ENCODE measurements at regions not wholly inside any gene's neighbourhood (a gene's known extent, or its start where the extent isn't known, plus 50 kb on each side); places are given as distances from the start of the nearest gene placed in this dataset.

GRCh38 chr9:20178197-20178596, 389.4 kb upstream of the SLC24A2 start:
- Mint-ChIP-seq H3K27ac (no peak overlapping the region), H3K9me3 (peaks cover 3% of the 10 kb centered on the region), H3K36me3 (no peaks in the 10 kb centered on the region), H3K4me1 (ENCODE audit: low read depth in 2 of 2) (peaks cover 0 to 11% of the 10 kb centered on the region in 2 donors), H3K27me3 (peaks cover 0 to 11% of the 10 kb centered on the region in 2 donors), H3K4me3 (no peak overlapping the region)
- DNase-seq (ENCODE audit: low spot score) (no peak), ATAC-seq (no peak)

- peaks cover 7 to 9% of the 10 kb centered on the region in 2 donors for H3K27me3 Mint-ChIP-seq
- DNase-seq (ENCODE audit: low spot score) (no peak), ATAC-seq (no peak)
- H3K36me3 Mint-ChIP-seq = peaks cover 33% of the 10 kb centered on the region
- H3K4me1 Mint-ChIP-seq (ENCODE audit: low read depth in 2 of 2) = no peaks in the 10 kb centered on the region
- peaks cover 29% of the 10 kb centered on the region for H3K9me3 Mint-ChIP-seq
- H3K27ac Mint-ChIP-seq = no peak overlapping the region
- H3K4me3 Mint-ChIP-seq = no peak overlapping the region
Measured at GRCh38 chr9:20170122-20170521, 381.3 kb upstream of the SLC24A2 start.

- Mint-ChIP-seq H3K4me3 (no peak overlapping the region), H3K27me3 (peaks cover 8 to 13% of the 10 kb centered on the region in 2 donors)
- no peak for ATAC-seq
Measured at GRCh38 chr9:20152151-20152725, 363.4 kb upstream of the SLC24A2 start.

GRCh38 chr9:20148416-20148815, 359.6 kb upstream of the SLC24A2 start:
- Mint-ChIP-seq H3K27ac (no peak overlapping the region), H3K36me3 (no peaks in the 10 kb centered on the region), H3K4me1 (ENCODE audit: low read depth in 2 of 2) (peaks cover 4 to 7% of the 10 kb centered on the region in 2 donors), H3K27me3 (peaks cover 10 to 12% of the 10 kb centered on the region in 2 donors), H3K4me3 (no peak overlapping the region), H3K9me3 (no peaks in the 10 kb centered on the region)
- ATAC-seq (no peak), DNase-seq (ENCODE audit: low spot score) (no peak)

More at GRCh38 chr9:20152151-20152725, 363.4 kb upstream of the SLC24A2 start:
- Mint-ChIP-seq H3K27ac (no peak overlapping the region), H3K9me3 (peaks cover 3% of the 10 kb centered on the region), H3K36me3 (no peaks in the 10 kb centered on the region), H3K4me1 (ENCODE audit: low read depth in 2 of 2) (no peaks in the 10 kb centered on the region)
- DNase-seq (ENCODE audit: low spot score) = no peak

GRCh38 chr9:20144197-20144596, 355.4 kb upstream of the SLC24A2 start:
- no peak for ATAC-seq
- no peak for DNase-seq (ENCODE audit: low spot score)
- peaks cover 10% of the 10 kb centered on the region in 2 donors for H3K27me3 Mint-ChIP-seq
- no peaks in the 10 kb centered on the region for H3K9me3 Mint-ChIP-seq
- no peak overlapping the region for H3K27ac Mint-ChIP-seq
- H3K36me3 Mint-ChIP-seq = no peaks in the 10 kb centered on the region
- peaks cover 4 to 7% of the 10 kb centered on the region in 2 donors for H3K4me1 Mint-ChIP-seq (ENCODE audit: low read depth in 2 of 2)
- peak overlapping the region; percentile 38 for H3K4me3 Mint-ChIP-seq

- DNase-seq (ENCODE audit: low spot score) (no peak), ATAC-seq (no peak)
- Mint-ChIP-seq H3K4me1 (ENCODE audit: low read depth in 2 of 2) (peaks cover 4 to 7% of the 10 kb centered on the region in 2 donors), H3K9me3 (no peaks in the 10 kb centered on the region), H3K4me3 (no peak overlapping the region), H3K27ac (no peak overlapping the region), H3K27me3 (peaks cover 7 to 10% of the 10 kb centered on the region in 2 donors), H3K36me3 (no peaks in the 10 kb centered on the region)
Measured at GRCh38 chr9:20139763-20140290, 351.0 kb upstream of the SLC24A2 start.

- H3K27me3 Mint-ChIP-seq = peaks cover 1 to 3% of the 10 kb centered on the region in 2 donors
- DNase-seq (ENCODE audit: low spot score) (no peak), ATAC-seq (no peak)
- no peaks in the 10 kb centered on the region for H3K36me3 Mint-ChIP-seq
- no peaks in the 10 kb centered on the region for H3K9me3 Mint-ChIP-seq
- H3K4me3 Mint-ChIP-seq = no peak overlapping the region
- no peak overlapping the region for H3K27ac Mint-ChIP-seq
- H3K4me1 Mint-ChIP-seq (ENCODE audit: low read depth in 2 of 2) = no peaks in the 10 kb centered on the region
Measured at GRCh38 chr9:20138841-20139240, 350.0 kb upstream of the SLC24A2 start.

GRCh38 chr9:20138116-20138515, 349.3 kb upstream of the SLC24A2 start:
- ATAC-seq (no peak), DNase-seq (ENCODE audit: low spot score) (no peak)
- Mint-ChIP-seq H3K27ac (no peak overlapping the region), H3K27me3 (peaks cover 0 to 3% of the 10 kb centered on the region in 2 donors), H3K9me3 (no peaks in the 10 kb centered on the region), H3K4me1 (ENCODE audit: low read depth in 2 of 2) (no peaks in the 10 kb centered on the region), H3K4me3 (no peak overlapping the region), H3K36me3 (no peaks in the 10 kb centered on the region)

GRCh38 chr9:20137425-20137824, 348.6 kb upstream of the SLC24A2 start:
- no peaks in the 10 kb centered on the region for H3K9me3 Mint-ChIP-seq
- ATAC-seq = no peak
- H3K36me3 Mint-ChIP-seq = no peaks in the 10 kb centered on the region
- DNase-seq (ENCODE audit: low spot score) = no peak
- no peaks in the 10 kb centered on the region for H3K4me1 Mint-ChIP-seq (ENCODE audit: low read depth in 2 of 2)
- no peak overlapping the region for H3K27ac Mint-ChIP-seq
- no peak overlapping the region for H3K4me3 Mint-ChIP-seq
- peaks cover 0 to 3% of the 10 kb centered on the region in 2 donors for H3K27me3 Mint-ChIP-seq

- Mint-ChIP-seq H3K36me3 (no peaks in the 10 kb centered on the region), H3K27ac (no peak overlapping the region), H3K9me3 (no peaks in the 10 kb centered on the region), H3K4me3 (no peak overlapping the region), H3K27me3 (no peaks in the 10 kb centered on the region), H3K4me1 (ENCODE audit: low read depth in 2 of 2) (no peaks in the 10 kb centered on the region)
- ATAC-seq = no peak
- no peak for DNase-seq (ENCODE audit: low spot score)
Measured at GRCh38 chr9:20135119-20135697, 346.4 kb upstream of the SLC24A2 start.

GRCh38 chr9:20125727-20126126, 336.9 kb upstream of the SLC24A2 start:
- H3K27me3 Mint-ChIP-seq = peaks cover 5 to 11% of the 10 kb centered on the region in 2 donors
- H3K36me3 Mint-ChIP-seq = no peaks in the 10 kb centered on the region
- no peak overlapping the region for H3K27ac Mint-ChIP-seq
- DNase-seq (ENCODE audit: low spot score) (no peak), ATAC-seq (no peak)
- no peak overlapping the region for H3K4me3 Mint-ChIP-seq
- H3K9me3 Mint-ChIP-seq = no peaks in the 10 kb centered on the region
- no peaks in the 10 kb centered on the region for H3K4me1 Mint-ChIP-seq (ENCODE audit: low read depth in 2 of 2)

GRCh38 chr9:20119566-20119965, 330.7 kb upstream of the SLC24A2 start:
- no peak for DNase-seq (ENCODE audit: low spot score)
- Mint-ChIP-seq H3K27ac (no peak overlapping the region), H3K27me3 (no peaks in the 10 kb centered on the region), H3K9me3 (peaks cover 3% of the 10 kb centered on the region), H3K4me3 (no peak overlapping the region), H3K4me1 (ENCODE audit: low read depth in 2 of 2) (no peaks in the 10 kb centered on the region), H3K36me3 (no peaks in the 10 kb centered on the region)
- ATAC-seq = no peak

- DNase-seq (ENCODE audit: low spot score) (no peak), ATAC-seq (no peak)
- Mint-ChIP-seq H3K4me3 (no peak overlapping the region), H3K36me3 (no peaks in the 10 kb centered on the region), H3K4me1 (ENCODE audit: low read depth in 2 of 2) (no peaks in the 10 kb centered on the region), H3K9me3 (peaks cover 7% of the 10 kb centered on the region), H3K27ac (no peak overlapping the region), H3K27me3 (no peaks in the 10 kb centered on the region)
Measured at GRCh38 chr9:20117986-20118385, 329.1 kb upstream of the SLC24A2 start.

- DNase-seq (ENCODE audit: low spot score) (no peak), ATAC-seq (no peak)
- peaks cover 7% of the 10 kb centered on the region for H3K9me3 Mint-ChIP-seq
- no peaks in the 10 kb centered on the region for H3K4me1 Mint-ChIP-seq (ENCODE audit: low read depth in 2 of 2)
- no peaks in the 10 kb centered on the region for H3K27me3 Mint-ChIP-seq
- H3K27ac Mint-ChIP-seq = no peak overlapping the region
- H3K4me3 Mint-ChIP-seq = no peak overlapping the region
- H3K36me3 Mint-ChIP-seq = no peaks in the 10 kb centered on the region
Measured at GRCh38 chr9:20117482-20117881, 328.6 kb upstream of the SLC24A2 start.
